ENCODE measurements at regions not wholly inside any gene's neighbourhood (a gene's known extent, or its start where the extent isn't known, plus 50 kb on each side); places are given as distances from the start of the nearest gene placed in this dataset.

GRCh38 chr2:161569401-161569800 lies 54.8 kb upstream of the SLC4A10 start:
- intact Hi-C loops (cut with DNase I, micrococcal nuclease), result no loop called here
- ATAC-seq (no peak), DNase-seq (no peak)

- ATAC-seq, result no peak
- intact Hi-C loops (cut with DNase I, micrococcal nuclease), result no loop called here
These were observed 53.7 kb upstream of the SLC4A10 start for GRCh38 chr2:161570424-161571050.

GRCh38 chr2:161571051-161571429 lies 53.2 kb upstream of the SLC4A10 start:
- DNase-seq, result peak in 1 of 2 donors; percentile 10
- ATAC-seq, result peak; percentile 74
- intact Hi-C loops (cut with DNase I, micrococcal nuclease), result no loop called here

More at GRCh38 chr2:161570424-161571050, 53.7 kb upstream of the SLC4A10 start:
- no peak for DNase-seq
